H54 (cell line): ENCODE measurements at regions not wholly inside any gene's neighbourhood (a gene's known extent, or its start where the extent isn't known, plus 50 kb on each side); places are given as distances from the start of the nearest gene placed in this dataset.

ENCODE experiments used
- DNase-seq: peaks from one replicate; pipeline ENCODE4 v3.0.0; 2011; ENCODE audit warnings: low spot score, mixed read lengths; ENCODE audit not compliant: insufficient read length
- FAIRE-seq: peaks from 3 replicates; lab custom pipeline; 2011; peaks lifted over from hg19 to GRCh38; lab: Jason Lieb, UNC
- POLR2A ChIP-seq: IDR thresholded peaks from 2 replicates; pipeline ENCODE4 v1.6.1; 2011; ENCODE audit warnings: low read depth, mild to moderate bottlenecking, low read length

DNA sequence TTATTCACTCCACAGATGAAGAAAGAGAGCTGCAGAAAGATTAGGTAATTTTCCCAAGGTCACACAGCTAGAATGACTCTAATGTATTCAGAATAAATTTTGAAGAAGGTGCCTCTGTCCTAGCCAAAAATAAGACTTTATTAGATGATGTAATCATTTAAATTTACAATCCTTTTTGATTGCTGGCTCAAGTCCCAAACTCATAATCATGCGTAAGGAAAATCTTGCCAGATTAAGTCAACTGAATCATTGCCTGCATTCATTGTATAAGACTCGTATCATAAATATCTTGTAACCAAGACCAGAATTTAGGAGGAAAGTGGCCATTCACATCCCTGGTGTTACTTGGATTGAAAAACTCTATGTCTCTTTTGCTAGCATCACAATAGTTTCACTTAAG, 53.1 kb upstream of the STK39 start:
- FAIRE-seq: peak; percentile 15
- no peak for DNase-seq

DNA sequence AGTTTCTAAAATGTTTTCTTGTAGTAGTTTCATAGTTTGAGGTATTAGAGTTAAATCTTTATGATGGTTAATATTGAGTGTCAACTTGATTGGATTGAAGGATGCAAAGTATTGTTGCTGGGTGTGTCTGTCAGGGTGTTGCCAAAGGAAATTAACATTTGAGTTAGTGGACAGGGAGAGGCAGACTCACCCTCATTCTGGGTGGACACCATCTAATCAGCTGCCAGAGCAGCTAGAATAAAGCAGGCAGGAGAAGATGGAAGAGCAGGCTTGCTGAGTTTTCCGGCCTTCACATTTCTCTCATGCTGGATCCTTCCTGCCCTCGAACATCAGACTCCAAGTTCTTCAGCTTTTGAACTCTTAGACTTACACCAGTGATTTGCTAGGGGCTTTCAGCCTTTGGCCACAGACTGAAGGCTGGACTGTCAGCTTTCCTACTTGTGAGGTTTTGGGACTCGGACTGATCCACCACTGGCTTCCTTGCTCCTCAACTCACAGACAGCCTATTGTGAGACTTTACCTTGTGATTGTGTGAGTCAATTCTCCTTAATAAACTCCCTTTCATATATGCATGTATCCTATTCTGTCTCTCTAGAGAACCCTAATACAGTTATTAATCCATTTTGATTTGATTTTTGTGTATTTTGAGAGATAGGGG, 56.8 kb upstream of the STK39 start:
- FAIRE-seq (no peak), DNase-seq (no peak)
- TF ChIP-seq POLR2A: no peak

More for the DNA sequence above, 53.1 kb upstream of the STK39 start:
- no peak for TF ChIP-seq POLR2A

DNA sequence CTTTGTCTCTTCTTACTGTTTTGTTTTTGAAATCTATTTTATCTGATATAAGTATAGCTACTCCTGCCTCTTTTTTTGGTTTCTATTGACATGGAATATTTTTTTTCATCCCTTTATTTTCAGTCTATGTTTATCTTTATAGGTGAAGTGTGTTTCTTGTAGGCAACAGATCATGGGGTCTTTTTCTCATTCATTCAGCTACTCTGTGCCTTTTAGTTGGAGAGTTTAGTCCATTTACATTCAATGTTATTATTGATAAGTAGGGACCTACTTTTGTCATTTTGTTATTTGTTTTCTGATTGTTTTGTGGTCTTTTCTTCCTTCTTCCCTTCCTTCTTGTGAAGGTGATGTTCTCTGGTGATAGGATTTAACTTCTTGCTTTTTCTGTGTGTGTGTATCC, 60.0 kb upstream of the STK39 start:
- FAIRE-seq (no peak), DNase-seq (no peak)
- no peak for TF ChIP-seq POLR2A

DNA sequence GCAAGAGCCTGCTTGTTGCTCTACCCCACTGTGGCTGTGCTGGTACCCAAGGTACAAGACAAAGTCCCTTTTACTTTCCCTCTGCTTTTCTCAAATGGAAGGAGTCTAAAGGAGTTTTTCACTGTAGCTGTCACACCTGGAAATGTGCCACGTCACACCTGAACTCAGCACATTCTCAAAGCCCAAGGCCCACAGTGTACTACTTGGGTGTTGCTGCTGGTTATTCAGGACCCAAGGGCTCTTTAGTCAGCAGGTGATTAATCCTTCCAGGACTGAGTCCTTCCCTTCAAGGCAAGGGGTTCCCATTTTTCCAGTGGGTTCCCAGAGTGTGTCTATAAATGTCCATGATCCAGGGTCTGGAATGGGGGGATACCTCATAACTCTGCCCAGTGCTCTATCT, 63.2 kb upstream of the STK39 start:
- no peak for TF ChIP-seq POLR2A
- FAIRE-seq: no peak
- DNase-seq: no peak

DNA sequence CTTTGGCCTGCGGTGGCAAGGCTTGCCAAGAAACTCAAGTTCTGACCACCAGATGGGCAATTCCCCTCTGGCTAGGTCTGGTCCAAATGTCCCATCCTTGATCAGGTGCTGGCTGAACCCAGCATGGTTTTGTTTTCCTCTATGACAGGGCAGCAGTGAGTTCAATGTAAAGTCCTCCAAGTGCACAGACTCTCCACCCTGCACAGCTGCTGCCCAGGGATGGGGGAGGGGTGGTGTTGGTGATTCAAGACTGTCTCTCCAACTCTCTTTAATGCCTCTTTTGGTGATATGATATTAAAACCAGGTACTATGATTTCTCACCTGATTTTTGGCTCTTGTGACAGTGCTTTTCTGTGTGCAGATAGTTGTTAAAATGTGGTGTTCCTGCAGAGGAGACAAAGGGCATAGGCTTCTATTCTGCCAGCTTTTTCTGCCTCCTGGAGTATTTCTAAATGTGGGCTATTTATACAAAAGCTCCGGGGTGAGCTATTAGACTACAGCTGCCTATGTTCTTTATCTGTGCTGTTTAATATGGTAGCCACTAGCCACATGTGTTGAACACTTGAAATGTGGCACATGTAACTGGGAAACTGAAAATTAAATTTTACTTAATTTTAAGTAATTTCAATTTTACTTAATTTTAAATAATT, 64.0 kb upstream of the STK39 start:
- no peak for TF ChIP-seq POLR2A
- DNase-seq (no peak), FAIRE-seq (no peak)

DNA sequence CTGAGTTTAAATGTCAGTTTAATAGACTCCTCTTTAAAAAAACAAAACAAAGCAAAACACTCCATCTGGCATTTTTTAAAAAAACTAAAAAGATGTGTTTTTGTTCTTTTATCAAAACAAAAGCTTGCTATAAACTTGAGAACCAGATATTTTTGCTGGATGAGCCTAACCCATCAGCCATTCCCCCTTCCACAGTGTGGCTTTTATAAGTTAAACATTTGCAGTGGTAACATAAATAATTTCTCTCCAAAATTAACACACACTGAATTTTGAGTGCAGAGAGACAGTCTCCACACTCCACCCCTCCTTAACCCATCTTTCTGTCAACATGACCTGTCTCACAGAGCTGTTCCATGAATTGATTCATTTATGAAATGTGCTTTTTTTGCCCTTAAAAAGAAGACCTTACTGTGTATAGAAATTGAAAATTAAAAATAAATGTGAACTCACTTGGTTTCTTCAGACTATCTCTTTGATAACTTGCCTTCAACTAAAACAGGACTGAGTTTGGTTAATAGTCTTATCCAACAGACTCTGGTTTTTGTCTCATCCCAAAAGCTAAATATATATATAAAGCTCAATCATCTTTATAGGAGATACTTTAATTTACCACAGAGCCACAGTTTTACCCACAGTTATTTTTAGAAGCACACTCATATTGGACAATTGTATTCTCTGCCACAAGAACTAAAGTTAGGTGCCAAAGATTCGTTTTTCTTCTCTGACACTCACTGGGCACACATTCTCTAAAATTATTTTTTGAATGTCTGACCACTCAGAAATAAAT, 64.8 kb upstream of the STK39 start:
- FAIRE-seq: no peak
- DNase-seq: no peak
- no peak for TF ChIP-seq POLR2A

DNA sequence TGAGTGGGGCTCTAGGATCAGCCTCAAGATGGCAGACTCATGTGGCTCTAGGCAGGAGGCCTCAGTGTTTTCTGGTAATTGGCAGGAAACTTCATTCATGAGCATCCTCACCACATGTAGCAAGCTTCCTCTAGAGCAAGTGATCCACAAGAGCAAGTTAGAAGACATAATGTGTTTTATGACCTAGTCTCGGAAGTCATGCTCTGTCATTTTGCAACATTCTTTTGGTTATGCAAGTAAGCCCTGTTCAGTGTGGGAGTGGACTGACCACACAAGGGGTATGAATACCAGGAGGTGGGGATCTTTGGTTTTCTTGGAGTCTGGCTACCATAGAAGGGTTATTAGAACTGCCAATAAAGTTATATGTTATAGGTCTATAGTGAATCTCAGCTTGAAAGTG, 66.8 kb upstream of the STK39 start:
- DNase-seq (no peak), FAIRE-seq (no peak)

DNA sequence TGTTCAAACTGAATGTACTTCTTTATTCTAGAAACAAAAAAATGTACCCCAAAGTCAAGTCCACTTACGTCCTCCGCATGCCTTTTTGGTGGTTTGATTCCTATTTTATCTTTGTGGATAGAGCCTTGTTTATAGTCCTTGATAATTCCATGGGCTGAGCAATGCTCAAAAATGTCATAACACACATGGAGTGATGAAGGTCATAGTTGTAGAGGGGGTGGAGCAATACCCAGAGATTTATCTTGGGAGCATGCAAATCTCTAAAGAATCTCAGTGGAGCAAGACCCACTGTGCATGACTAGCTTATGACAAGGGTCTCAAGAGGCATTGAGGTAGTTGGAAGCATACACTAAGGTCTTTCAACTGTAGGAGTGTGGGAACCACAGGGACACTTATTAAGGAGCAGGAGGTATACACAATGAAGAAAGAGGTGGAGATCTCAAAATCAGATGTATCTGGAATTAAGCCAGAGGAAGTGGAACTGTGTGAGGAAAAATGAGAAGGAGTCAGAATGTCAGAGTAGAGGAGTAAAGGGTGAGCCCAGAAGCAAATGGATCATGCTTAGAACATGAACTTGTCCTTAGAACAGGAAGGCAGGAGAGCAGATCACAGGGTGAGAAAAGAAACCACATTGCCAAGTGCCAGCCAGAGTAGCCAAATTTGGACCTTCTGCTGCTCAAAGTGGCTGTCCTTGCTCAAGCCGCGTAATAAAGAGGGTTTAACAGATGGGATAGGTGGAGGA, 68.1 kb upstream of the STK39 start:
- no peak for FAIRE-seq
- no peak for DNase-seq
- no peak for TF ChIP-seq POLR2A

More for the DNA sequence above, 66.8 kb upstream of the STK39 start:
- TF ChIP-seq POLR2A: no peak

DNA sequence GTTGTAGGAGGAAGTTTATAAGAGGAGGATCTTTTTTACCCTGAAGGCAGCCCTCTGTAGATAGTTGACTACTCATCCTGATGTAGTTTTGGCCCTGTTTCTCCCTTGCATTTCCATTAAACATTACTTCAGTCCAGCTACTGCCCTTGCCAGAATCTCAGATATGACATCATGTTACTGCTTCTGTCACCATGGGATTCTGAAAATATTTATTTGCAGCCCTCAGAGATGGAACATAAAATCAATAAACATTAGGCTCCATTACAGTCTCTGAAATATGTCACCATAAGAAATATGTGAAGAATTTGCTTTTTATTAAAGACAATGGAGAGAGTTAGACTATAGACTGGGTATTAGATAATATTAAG, 68.7 kb upstream of the STK39 start:
- no peak for TF ChIP-seq POLR2A
- FAIRE-seq: no peak
- DNase-seq: no peak

DNA sequence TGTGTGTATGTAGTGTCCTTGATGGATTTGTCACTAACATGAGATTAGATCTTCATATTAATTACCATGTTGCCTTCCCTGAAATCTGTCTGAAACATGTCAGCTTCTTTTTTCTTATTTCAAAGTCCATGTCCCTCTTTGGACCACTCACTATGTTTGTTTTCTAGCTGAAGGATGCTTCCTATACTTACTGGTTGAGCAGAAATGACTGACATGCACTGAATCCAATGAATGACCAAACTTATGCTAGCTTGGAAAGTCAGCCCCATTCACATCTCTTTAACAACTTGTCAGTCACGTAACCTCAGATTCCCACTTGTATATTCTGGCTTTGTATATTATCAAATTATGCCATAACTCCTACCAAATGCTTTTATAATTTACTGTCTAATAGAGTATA, 69.9 kb upstream of the STK39 start:
- no peak for DNase-seq
- no peak for FAIRE-seq
- TF ChIP-seq POLR2A: no peak

DNA sequence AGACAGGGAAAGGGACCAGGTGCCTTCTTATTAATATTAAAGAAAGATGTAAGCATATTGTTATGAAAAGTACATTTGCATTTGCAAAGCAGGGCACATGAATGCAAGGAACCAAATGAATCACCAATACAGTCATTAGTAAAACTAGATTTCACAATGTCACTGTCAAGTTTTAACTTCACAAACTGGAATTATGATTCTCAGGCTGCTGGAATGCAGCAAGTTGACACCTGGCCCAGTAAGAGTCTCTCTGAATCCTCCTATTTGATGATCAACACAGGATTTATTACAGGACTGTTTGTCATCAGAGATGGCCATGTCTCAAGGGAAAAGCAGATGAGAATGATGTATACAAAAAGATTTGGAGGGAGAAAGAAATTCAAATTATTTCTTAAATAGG, 72.9 kb upstream of the STK39 start:
- FAIRE-seq (no peak), DNase-seq (no peak)
- no peak for TF ChIP-seq POLR2A

DNA sequence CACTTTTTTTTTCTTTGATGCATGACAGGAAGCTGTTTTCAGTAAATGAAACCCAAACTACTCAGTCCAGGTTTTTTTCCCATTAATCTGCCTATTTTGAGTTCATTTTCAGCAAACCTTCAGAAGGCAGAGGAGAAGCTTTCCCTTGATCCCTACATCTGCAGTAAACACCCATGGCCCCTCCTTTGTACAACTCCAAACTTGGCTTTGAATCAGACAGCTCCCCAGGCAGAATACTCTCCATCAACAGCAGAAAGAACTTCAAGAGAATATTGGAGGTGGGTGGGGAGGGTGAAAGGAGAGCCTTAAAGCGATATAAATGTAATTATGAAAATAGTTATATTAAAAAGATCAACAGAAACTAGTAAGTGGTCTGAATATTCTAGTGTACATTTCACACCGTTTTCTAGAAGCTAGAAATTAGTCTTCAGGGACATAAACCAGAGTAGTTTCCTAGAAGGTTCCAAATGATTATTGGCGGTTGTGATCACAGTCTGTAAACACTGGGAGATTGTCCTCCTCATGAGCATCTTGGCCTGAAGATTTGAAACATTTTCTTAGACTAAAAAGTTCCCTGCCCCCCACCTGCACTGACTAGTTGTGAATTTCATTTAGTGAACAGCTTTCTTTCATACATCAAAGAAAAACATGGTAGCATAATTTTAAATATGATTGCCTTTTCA, 75.1 kb upstream of the STK39 start:
- DNase-seq (no peak), FAIRE-seq (no peak)
- no peak for TF ChIP-seq POLR2A

DNA sequence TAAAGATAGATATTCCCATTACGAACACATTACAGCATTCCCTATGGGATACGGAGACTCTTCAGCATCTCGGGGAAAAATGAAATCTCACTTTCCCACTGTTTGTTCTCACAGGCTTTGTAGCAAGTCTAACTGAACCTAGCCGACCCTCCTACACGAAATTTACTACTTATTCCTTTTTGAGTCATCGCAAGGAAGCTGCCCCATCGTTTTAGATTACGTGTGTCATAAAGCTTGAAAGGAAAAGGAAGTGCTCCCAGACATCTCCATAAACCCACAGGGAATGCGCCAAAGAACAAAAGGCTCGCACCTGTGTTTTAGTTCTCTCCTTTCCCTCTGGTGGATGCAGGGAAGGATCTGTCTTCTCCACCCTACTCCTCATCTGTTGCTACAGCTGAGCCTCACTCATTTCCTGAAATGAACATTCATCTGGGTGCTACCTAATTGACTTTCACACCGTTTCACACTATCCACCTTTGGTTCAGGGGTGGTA, 76.2 kb upstream of the STK39 start:
- TF ChIP-seq POLR2A: no peak
- DNase-seq (no peak), FAIRE-seq (no peak)
